Transverse colon (tissue), 4 donors: ENCODE measurements at regions not wholly inside any gene's neighbourhood (a gene's known extent, or its start where the extent isn't known, plus 50 kb on each side); places are given as distances from the start of the nearest gene placed in this dataset.

Experiments
- DNase-seq: peaks from one replicate; pipeline ENCODE4 v3.0.0-alpha.2; 2019
- H3K27ac ChIP-seq, 4 donors: fragments of 200-600 bp; sonication (generic); 2 replicates each; pipeline ENCODE4 v1.5.1; 2016 to 2018; ENCODE audit warnings: inconsistent platforms in 4 of 4
- H3K27me3 ChIP-seq: fragments of 200-600 bp; sonication (generic); 2 replicates; pipeline ENCODE4 v1.5.1; 2017; ENCODE audit warnings: inconsistent platforms
- H3K36me3 ChIP-seq, 4 donors: fragments of 200-600 bp; sonication (generic); 2 replicates each; pipeline ENCODE4 v1.5.1; 2017 to 2019; ENCODE audit warnings: inconsistent platforms in 4 of 4
- H3K4me1 ChIP-seq, 4 donors: fragments of 200-600 bp; sonication (generic); 2 replicates each; pipeline ENCODE4 v1.5.1; 2017 to 2020; ENCODE audit warnings: inconsistent platforms in 4 of 4
- H3K4me3 ChIP-seq, 4 donors: fragments of 200-600 bp; sonication (generic); 1 replicate in 1 of 4; 2 replicates in 3 of 4; pipeline versions ENCODE4 v1.5.1 to v1.6.1; 2017 to 2019; ENCODE audit warnings: inconsistent platforms in 4 of 4
- H3K9me3 ChIP-seq, 2 donors: fragments of 200-600 bp; sonication (generic); 2 replicates each; pipeline ENCODE4 v1.5.1; 2017 to 2019; ENCODE audit warnings: inconsistent platforms in 2 of 2
- EP300 ChIP-seq: sonication (generic); formaldehyde crosslinking; IDR thresholded peaks from one replicate; pipeline ENCODE4 v1.6.1; 2017; ENCODE audit warnings: antibody characterized with exemption, low read depth
- POLR2A ChIP-seq: fragments of 450-650 bp; IDR thresholded peaks from one replicate; pipeline ENCODE4 v1.6.1; 2016; ENCODE audit warnings: antibody characterized with exemption, mild to moderate bottlenecking, moderate library complexity
- POLR2AphosphoS5 ChIP-seq, 3 donors: sonication (generic); formaldehyde crosslinking; IDR thresholded peaks; one replicate each; pipeline ENCODE4 v1.6.1; 2016; ENCODE audit warnings: antibody characterized with exemption in 3 of 3
- WGBS, 2 donors: methylation state at CpG; one replicate each; pipeline ENCODE4 v1.1.5; 2018; ENCODE audit warnings: low coverage in 1 of 2; 5-methylcytosine and 5-hydroxymethylcytosine counted together
- in situ Hi-C, 4 donors: fragments of 200-750 bp; cut with MboI; loops; one replicate each; pipeline versions ENCODE4 v1.15.0 to v1.15.1; 2017; ENCODE audit warnings: low sequenced_read_pairs in 3 of 4, low pct_ligation_motif_present in 1 of 4, low pct_unique_long_range_greater_than_20kb in 1 of 4
- intact Hi-C: fragments of 100-400 bp; cut with DNase I; formaldehyde crosslinking; loops from one replicate; pipeline ENCODE4 v1.15.1; 2023; ENCODE audit warnings: low total_unique reads
- TF ChIP-seq, protein P1 (sequence below), 5 experiments: fragments of 200-600 bp in 3 of 5; fragments of 450-650 bp in 2 of 5; sonication (generic) in 3 of 5; IDR thresholded peaks; 1 replicate in 2 of 5; 2 replicates in 3 of 5; pipeline ENCODE4 v1.5.1; 2016 to 2017; ENCODE audit warnings: antibody characterized with exemption in 5 of 5, inconsistent platforms in 3 of 5, mild to moderate bottlenecking in 2 of 5, moderate library complexity in 1 of 5

DNA sequence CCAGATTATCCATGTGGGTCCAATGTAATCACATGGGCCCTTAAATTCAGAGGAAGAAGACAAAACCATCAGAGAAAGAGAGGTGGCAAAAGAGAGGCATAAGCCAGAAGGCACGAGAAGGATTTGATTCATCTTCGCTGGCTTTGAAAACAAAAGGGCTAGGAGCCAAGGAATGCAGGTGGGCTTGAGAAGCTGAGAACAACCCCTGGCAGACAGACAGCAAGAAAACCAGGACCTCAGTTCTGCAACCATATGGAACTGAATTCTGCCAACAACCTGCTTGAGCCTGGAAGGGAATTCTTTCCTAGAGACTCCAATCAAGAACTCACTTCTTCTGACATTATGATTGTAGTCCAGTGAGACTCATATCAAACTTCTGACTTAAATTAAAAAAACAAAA lies 1531.8 kb downstream of the PCDH7 start:
- no peak overlapping the region for H3K27ac ChIP-seq
- no peaks in the 10 kb centered on the region for H3K4me1 ChIP-seq
- no peak overlapping the region for H3K4me3 ChIP-seq
- no peaks in the 10 kb centered on the region for H3K9me3 ChIP-seq
- DNase-seq, result no peak
- no peak for TF ChIP-seq POLR2A
- TF ChIP-seq EP300, result no peak
- TF ChIP-seq, protein P1, sequence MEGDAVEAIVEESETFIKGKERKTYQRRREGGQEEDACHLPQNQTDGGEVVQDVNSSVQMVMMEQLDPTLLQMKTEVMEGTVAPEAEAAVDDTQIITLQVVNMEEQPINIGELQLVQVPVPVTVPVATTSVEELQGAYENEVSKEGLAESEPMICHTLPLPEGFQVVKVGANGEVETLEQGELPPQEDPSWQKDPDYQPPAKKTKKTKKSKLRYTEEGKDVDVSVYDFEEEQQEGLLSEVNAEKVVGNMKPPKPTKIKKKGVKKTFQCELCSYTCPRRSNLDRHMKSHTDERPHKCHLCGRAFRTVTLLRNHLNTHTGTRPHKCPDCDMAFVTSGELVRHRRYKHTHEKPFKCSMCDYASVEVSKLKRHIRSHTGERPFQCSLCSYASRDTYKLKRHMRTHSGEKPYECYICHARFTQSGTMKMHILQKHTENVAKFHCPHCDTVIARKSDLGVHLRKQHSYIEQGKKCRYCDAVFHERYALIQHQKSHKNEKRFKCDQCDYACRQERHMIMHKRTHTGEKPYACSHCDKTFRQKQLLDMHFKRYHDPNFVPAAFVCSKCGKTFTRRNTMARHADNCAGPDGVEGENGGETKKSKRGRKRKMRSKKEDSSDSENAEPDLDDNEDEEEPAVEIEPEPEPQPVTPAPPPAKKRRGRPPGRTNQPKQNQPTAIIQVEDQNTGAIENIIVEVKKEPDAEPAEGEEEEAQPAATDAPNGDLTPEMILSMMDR (IDR thresholded peaks at IDR 0.05), result no peak
- no peak for TF ChIP-seq POLR2AphosphoS5 (IDR thresholded peaks at IDR 0.05)
- intact Hi-C loops, result loop anchor here (2.0 kb wide), 1 partner anchor 57 kb away; no protein-coding TSS in a partner anchor
- WGBS, 2 donors, result 93 to 100% methylated on average over 2 of the region's 2 CpGs
- H3K27me3 ChIP-seq, result no peaks in the 10 kb centered on the region
- H3K36me3 ChIP-seq, result no peaks in the 10 kb centered on the region
- in situ Hi-C loops, result no loop called here

DNA sequence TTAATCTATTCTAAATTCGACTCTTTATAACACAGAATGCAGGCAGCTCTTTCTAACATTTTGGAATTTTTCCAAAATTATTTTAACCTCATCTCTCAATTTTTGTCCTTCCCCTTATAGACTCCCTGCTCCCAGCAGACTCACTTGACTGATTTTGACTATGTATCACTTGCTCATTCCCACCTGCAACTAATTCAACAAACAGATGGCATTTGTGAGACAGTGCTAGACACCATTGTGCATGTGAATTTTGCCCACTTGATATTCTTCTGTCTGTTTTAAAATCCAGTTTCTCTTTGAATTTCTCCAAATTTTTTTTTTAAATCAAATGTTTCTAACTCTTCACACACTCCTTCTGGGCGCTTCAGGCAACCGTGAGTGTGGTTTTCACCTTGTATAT lies 1534.0 kb downstream of the PCDH7 start:
- intact Hi-C loops (no loop called here), in situ Hi-C loops (no loop called here)
- no peaks in the 10 kb centered on the region for H3K36me3 ChIP-seq
- H3K9me3 ChIP-seq, result no peaks in the 10 kb centered on the region
- no peak overlapping the region for H3K27ac ChIP-seq
- 58 to 78% methylated on average over 3 of the region's 3 CpGs for WGBS, 2 donors
- DNase-seq, result no peak
- no peaks in the 10 kb centered on the region for H3K4me1 ChIP-seq
- H3K27me3 ChIP-seq, result no peaks in the 10 kb centered on the region
- no peak overlapping the region for H3K4me3 ChIP-seq
- TF ChIP-seq POLR2AphosphoS5 (IDR thresholded peaks at IDR 0.05), result no peak
- no peak for TF ChIP-seq EP300
- TF ChIP-seq POLR2A, result no peak
- TF ChIP-seq, protein P1 (IDR thresholded peaks at IDR 0.05), result no peak

DNA sequence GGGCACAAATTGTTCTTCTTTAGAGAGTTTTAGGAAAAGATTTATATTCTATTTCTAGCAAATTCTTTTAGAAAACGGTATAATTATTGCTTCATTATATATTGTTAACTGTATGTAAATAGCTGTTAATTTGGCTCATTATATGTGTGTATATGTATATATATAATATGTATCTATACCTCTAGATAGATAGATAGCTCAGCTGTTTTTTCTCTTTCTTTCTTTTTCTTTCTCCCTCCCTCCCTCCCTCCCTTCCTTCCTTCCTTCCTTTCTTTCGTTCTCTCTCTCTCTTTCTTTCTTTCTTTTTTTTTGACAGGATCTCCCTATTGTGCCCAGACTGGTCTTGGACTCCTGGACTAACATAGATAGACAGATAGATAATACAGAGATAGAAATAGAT lies 1538.8 kb downstream of the PCDH7 start:
- in situ Hi-C loops, result no loop called here
- H3K4me1 ChIP-seq, result no peaks in the 10 kb centered on the region

GRCh38 chr4:32261196-32261595 lies 1541.0 kb downstream of the PCDH7 start:
- intact Hi-C loops, result no loop called here
- H3K4me3 ChIP-seq, result no peak overlapping the region
- in situ Hi-C loops, result no loop called here
- H3K36me3 ChIP-seq, result no peaks in the 10 kb centered on the region
- H3K27me3 ChIP-seq, result no peaks in the 10 kb centered on the region
- H3K27ac ChIP-seq, result no peak overlapping the region
- DNase-seq, result no peak
- 81 to 82% methylated on average over 7 to 9 of the region's 9 CpGs for WGBS, 2 donors
- no peaks in the 10 kb centered on the region for H3K9me3 ChIP-seq
- H3K4me1 ChIP-seq, result no peaks in the 10 kb centered on the region
- TF ChIP-seq POLR2A, result no peak

More for the DNA sequence above, 1538.8 kb downstream of the PCDH7 start:
- 62 to 64% methylated on average over 2 of the region's 2 CpGs for WGBS, 2 donors
- H3K36me3 ChIP-seq, result no peaks in the 10 kb centered on the region
- no peak overlapping the region for H3K27ac ChIP-seq
- H3K27me3 ChIP-seq, result no peaks in the 10 kb centered on the region
- no peak for DNase-seq
- no peak overlapping the region for H3K4me3 ChIP-seq
- H3K9me3 ChIP-seq, result no peaks in the 10 kb centered on the region
- intact Hi-C loops, result no loop called here
- TF ChIP-seq POLR2AphosphoS5 (IDR thresholded peaks at IDR 0.05), result no peak
- TF ChIP-seq, protein P1 (IDR thresholded peaks at IDR 0.05), result no peak
- TF ChIP-seq EP300, result no peak
- no peak for TF ChIP-seq POLR2A

- H3K27ac ChIP-seq, result no peak overlapping the region
- H3K4me1 ChIP-seq, result no peaks in the 10 kb centered on the region
- in situ Hi-C loops (no loop called here), intact Hi-C loops (no loop called here)
- 0% methylated on average over 1 of the region's 1 CpG for WGBS, 2 donors
- no peaks in the 10 kb centered on the region for H3K9me3 ChIP-seq
- no peak overlapping the region for H3K4me3 ChIP-seq
- TF ChIP-seq POLR2AphosphoS5 (IDR thresholded peaks at IDR 0.05), result no peak
- H3K27me3 ChIP-seq, result no peaks in the 10 kb centered on the region
- no peak for DNase-seq
- H3K36me3 ChIP-seq, result no peaks in the 10 kb centered on the region
Observed at GRCh38 chr4:32268863-32269262, 1548.7 kb downstream of the PCDH7 start.
